Colonic mucosa (tissue), 4 donors: ENCODE measurements at regions not wholly inside any gene's neighbourhood (a gene's known extent, or its start where the extent isn't known, plus 50 kb on each side); places are given as distances from the start of the nearest gene placed in this dataset.

Experiments
- DNase-seq: peaks from one replicate; pipeline ENCODE4 v3.0.0-alpha.2; 2020
- H3K27ac ChIP-seq: fragments of 200-600 bp; one replicate; pipeline ENCODE4 v1.8.0; 2021
- H3K27me3 ChIP-seq: fragments of 200-600 bp; one replicate; pipeline ENCODE4 v1.8.0; 2021
- H3K36me3 ChIP-seq: fragments of 200-600 bp; one replicate; pipeline ENCODE4 v1.8.0; 2021
- H3K4me1 ChIP-seq: fragments of 200-600 bp; one replicate; pipeline ENCODE4 v1.8.0; 2021; ENCODE audit warnings: mild to moderate bottlenecking
- H3K4me3 ChIP-seq: fragments of 200-600 bp; one replicate; pipeline ENCODE4 v1.8.0; 2021
- H3K9ac ChIP-seq, 2 donors: one replicate each; pipeline ENCODE4 v1.7.0; 2013; ENCODE audit warnings: control low read depth in 2 of 2, low read depth in 2 of 2, low read length in 2 of 2
- H3K9me3 ChIP-seq: fragments of 200-600 bp; one replicate; pipeline ENCODE4 v1.8.0; 2021
- intact Hi-C: fragments of 100-400 bp; cut with DNase I; formaldehyde crosslinking; loops from one replicate; pipeline ENCODE4 v1.14.1; 2022
- TF ChIP-seq, protein P1 (sequence below): fragments of 200-600 bp; IDR thresholded peaks from one replicate; pipeline ENCODE4 v1.8.0; 2022; ENCODE audit warnings: antibody characterized with exemption, mild to moderate bottlenecking
- donor health status: healthy.
- donor health status: DM: no; HTN: no; CAD: no.
- donor health status: DM: no; HTN: no; CAD: no.

DNA sequence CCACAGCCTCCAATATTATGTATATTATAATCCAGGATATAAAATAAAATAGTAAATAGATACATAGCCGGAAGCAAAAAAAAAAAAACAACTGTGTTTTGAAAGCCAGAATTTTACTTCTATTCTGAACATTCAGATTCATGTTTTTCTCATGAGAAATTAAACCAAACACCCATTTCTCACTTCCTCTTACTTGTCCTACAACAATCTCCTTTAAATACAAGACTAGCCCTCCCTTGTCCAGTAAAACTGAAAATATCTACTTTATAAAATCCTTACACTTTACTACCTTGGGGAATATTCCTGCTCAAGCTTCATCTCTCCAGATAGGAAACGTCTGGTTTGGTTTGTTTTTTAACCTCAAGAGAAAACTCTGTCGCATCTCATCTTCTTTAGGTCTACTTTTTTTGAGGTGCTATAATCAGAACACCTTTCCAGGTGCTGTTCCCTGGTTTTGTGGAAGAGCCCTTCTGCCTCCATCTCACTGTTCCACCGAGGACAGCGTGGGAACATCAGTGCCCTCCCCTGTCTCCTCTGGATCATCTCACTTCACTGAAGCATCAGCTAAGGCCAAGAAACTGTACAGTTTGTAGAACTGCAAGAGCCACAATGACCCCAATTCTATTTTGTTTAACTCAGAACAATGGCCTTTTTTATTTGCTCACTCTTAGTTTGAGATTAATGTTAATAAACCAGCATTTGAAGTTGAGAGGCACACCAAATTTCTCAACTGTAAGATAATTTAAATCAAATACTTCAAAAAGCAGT is 82.0 kb upstream of the ARHGAP32 start:
- DNase-seq = no peak
- peaks cover 6% of the 10 kb centered on the region for H3K4me1 ChIP-seq
- no peaks in the 10 kb centered on the region for H3K9me3 ChIP-seq
- H3K4me3 ChIP-seq = no peak overlapping the region
- no peaks in the 10 kb centered on the region for H3K36me3 ChIP-seq
- no peaks in the 10 kb centered on the region for H3K27me3 ChIP-seq
- TF ChIP-seq, protein P1, sequence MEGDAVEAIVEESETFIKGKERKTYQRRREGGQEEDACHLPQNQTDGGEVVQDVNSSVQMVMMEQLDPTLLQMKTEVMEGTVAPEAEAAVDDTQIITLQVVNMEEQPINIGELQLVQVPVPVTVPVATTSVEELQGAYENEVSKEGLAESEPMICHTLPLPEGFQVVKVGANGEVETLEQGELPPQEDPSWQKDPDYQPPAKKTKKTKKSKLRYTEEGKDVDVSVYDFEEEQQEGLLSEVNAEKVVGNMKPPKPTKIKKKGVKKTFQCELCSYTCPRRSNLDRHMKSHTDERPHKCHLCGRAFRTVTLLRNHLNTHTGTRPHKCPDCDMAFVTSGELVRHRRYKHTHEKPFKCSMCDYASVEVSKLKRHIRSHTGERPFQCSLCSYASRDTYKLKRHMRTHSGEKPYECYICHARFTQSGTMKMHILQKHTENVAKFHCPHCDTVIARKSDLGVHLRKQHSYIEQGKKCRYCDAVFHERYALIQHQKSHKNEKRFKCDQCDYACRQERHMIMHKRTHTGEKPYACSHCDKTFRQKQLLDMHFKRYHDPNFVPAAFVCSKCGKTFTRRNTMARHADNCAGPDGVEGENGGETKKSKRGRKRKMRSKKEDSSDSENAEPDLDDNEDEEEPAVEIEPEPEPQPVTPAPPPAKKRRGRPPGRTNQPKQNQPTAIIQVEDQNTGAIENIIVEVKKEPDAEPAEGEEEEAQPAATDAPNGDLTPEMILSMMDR = no peak
- no peak overlapping the region for H3K9ac ChIP-seq
- H3K27ac ChIP-seq = no peak overlapping the region
- intact Hi-C loops = no loop called here

DNA sequence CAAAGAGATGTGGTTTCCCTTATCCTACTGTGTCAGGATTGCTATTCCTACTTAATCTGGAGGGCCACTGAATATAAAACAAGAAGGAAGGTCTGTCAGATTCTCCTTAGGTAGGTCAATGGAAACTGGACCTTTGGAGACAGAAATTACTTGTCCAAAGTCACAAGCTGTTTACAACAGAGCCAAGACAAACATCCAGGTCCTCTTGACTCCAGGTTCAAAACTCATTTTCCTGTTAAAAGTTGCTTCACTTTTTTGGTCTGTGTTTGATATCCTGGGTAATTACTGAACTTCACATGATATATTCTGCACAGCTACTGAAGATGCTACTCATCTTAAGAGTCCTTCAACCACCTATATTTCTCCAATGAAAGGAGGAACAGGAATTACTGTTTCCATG is 81.2 kb upstream of the ARHGAP32 start:
- Histone ChIP-seq H3K36me3 (no peaks in the 10 kb centered on the region), H3K4me1 (peaks cover 6% of the 10 kb centered on the region), H3K9me3 (no peaks in the 10 kb centered on the region), H3K4me3 (no peak overlapping the region), H3K27ac (no peak overlapping the region), H3K9ac (no peak overlapping the region), H3K27me3 (no peaks in the 10 kb centered on the region)
- TF ChIP-seq, protein P1 = no peak
- intact Hi-C loops = no loop called here
- DNase-seq = no peak

- no peaks in the 10 kb centered on the region for H3K36me3 ChIP-seq
- H3K4me3 ChIP-seq = no peak overlapping the region
- no peaks in the 10 kb centered on the region for H3K4me1 ChIP-seq
- no peaks in the 10 kb centered on the region for H3K27me3 ChIP-seq
- H3K9me3 ChIP-seq = no peaks in the 10 kb centered on the region
- no peak overlapping the region for H3K9ac ChIP-seq
- no peak overlapping the region for H3K27ac ChIP-seq
- intact Hi-C loops = no loop called here
- DNase-seq = no peak
- TF ChIP-seq, protein P1 = no peak
Measured at GRCh38 chr11:129271030-129271429, 78.9 kb upstream of the ARHGAP32 start.

DNA sequence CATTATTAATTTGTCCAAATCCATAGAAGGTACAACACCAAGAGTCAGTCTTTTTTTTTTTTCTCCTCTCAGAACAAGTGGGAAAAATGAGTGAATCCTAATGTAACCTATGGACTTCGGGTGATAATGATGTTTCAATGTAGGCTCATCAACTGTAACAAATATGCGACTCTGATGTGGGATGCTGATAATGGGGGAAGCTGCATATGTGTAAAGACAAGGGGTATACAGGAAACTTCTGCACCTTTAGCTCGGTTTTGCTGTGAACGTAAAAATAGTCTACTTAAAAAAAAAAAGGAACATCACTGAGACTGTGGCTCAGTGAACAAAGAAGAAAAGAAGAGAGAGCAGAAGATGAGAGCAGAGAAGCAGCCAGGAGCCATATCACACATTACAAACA is 78.3 kb upstream of the ARHGAP32 start:
- no peak overlapping the region for H3K27ac ChIP-seq
- H3K4me3 ChIP-seq = no peak overlapping the region
- no peak overlapping the region for H3K9ac ChIP-seq
- TF ChIP-seq, protein P1 = no peak
- H3K9me3 ChIP-seq = no peaks in the 10 kb centered on the region
- no peak for DNase-seq
- intact Hi-C loops = no loop called here
- no peaks in the 10 kb centered on the region for H3K36me3 ChIP-seq
- no peaks in the 10 kb centered on the region for H3K27me3 ChIP-seq
- no peaks in the 10 kb centered on the region for H3K4me1 ChIP-seq

DNA sequence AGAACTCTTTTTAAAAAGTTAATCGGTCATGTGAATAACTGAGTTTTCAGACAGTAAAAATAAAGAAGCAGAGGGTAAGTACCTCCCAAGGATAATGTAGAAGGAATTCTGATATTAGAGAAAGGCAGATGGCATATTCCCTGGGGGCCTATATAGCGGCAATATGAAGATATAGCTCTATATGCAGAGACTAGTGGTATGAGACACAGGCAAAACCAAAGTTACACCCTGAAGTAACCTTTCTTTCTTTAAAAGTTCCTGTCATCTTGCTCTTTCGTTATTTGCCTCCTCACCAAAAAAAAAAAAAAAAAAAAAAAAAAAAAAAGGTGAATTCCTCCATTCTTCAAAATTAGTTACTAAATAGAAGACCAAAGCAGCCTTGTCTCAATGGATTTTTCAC is 76.2 kb upstream of the ARHGAP32 start:
- Histone ChIP-seq H3K27me3 (no peaks in the 10 kb centered on the region), H3K4me3 (no peak overlapping the region), H3K9ac (no peak overlapping the region), H3K36me3 (no peaks in the 10 kb centered on the region), H3K4me1 (no peaks in the 10 kb centered on the region), H3K9me3 (no peaks in the 10 kb centered on the region), H3K27ac (no peak overlapping the region)
- TF ChIP-seq, protein P1 = no peak
- no peak for DNase-seq
- intact Hi-C loops = no loop called here
